Stimulated activated CD4-positive, alpha-beta T cell treated with anti-CD3 and anti-CD28 coated beads, Interleukin-12 subunit alpha, Interleukin-12 subunit beta, amount 100 ng/mL, for 4 hours (primary cell): ENCODE measurements at regions not wholly inside any gene's neighbourhood (a gene's known extent, or its start where the extent isn't known, plus 50 kb on each side); places are given as distances from the start of the nearest gene placed in this dataset.
"Not testable (repeated sequence)": the region's sequence is repeated elsewhere in the genome, so short reads cannot be mapped to it uniquely, and the experiment has no call there.

Experiments used
- DNase-seq: peaks from one replicate; pipeline ENCODE4 v3.0.0-alpha.2; 2020

DNA sequence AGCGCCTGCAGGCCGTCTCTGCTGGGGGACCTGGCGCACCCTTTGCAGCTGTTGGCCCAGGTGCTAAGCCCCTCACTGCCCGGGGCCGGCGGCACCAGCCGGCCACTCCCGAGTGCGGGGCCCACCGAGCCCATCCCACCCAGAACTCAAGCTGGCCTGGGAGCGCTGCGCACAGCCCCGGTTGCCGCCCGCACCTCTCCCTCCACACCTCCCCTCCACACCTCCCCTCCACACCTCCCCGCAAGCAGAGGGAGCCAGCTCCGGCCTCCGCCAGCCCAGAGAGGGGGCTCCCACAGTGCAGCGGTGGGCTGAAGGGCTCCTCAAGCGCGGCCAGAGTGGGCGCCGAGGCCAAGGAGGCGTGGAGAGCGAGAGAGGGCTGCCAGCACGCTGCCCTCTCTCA, 177.8 kb upstream of the KAZN start:
- no peak for DNase-seq

DNA sequence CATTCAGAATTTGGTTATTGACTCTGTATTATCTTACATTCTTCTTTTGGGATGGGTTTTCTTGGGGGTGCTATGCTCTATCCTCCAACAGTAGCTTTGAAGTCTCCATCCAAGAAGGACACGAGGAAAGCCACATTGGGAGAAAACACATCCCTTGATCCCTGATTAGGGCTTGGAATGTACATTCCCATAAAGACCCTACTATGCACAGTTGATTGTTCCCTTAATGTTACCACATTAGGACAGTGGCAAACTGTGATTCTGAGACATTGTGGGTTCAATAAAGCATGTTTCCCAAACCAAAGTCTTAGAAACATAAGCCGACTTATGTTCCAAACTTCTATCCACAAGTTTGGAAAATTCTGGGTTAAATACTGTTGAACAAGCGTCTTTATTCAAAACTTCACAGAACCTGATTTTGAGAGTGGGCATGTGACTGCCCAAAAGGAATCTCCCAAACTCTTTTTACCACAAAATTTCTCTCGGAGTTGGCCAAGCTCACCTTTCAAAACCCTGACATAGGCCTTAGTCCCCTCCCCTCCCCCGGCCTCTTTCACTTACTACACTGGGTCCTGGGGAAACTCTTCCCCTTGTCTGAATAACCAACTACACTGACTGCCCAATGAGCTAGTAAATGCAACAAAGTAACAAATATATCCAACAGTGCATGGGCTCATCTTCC, 177.0 kb upstream of the KAZN start:
- DNase-seq, result no peak

DNA sequence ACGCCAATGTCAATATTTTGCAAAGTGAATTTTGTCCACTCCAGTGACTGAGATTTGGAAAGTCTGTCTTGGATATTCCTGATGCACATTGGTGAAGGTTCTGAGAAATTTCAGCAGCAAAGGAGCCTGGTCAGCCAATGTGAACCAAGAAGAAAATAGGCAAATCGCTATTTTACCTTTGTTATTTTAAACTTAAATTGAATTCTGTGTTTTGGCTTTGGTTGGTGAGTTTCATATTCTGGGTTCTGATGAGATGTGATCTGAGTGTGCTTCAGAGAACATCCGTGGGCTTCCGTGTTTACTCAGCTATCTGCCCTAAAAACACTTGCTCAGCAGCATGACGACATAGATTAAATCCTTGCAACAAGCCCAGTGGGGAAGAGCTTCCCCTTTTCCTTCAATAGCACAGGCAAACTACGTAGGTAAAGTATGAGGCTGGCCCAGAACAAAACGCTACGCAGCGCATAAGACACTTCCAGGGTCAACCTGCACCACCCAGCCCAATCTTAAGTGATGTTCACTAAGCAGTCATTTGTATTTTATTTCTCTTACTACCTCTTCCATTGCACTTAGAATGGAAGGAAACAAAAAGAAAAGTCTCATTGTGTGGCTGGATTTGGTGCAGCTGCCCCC, 176.4 kb upstream of the KAZN start:
- DNase-seq, result no peak

DNA sequence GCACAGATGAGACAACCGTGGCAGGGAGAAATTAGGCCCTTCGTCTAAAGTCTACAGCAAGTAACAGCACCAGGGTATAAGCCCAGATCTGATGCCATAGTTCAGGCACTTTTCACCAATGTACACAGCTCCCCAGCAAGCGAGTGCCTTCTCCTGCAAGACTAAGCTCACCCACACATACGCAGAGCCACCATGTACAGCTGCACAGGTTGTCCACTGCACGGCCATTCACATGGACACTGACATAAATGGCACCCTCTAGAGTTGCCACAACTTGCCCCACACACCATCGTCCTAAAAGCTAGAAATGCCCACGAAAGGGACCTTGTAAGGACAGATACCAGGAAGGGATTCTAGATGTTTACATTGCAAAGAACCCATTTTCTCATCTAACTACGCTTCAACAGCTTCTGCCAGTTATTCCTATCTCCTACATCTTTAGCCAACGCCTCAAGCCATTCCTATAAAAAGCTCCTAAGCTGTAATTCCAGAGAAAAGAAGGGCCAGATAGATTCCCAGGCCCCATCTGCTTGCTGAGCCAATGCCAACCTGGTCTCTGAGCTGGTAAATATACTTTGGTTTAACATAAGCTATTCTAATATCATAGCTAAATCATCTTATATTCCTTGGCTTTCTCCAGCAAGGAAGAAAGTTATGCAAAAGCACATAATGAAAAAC, 174.0 kb upstream of the KAZN start:
- no peak for DNase-seq

DNA sequence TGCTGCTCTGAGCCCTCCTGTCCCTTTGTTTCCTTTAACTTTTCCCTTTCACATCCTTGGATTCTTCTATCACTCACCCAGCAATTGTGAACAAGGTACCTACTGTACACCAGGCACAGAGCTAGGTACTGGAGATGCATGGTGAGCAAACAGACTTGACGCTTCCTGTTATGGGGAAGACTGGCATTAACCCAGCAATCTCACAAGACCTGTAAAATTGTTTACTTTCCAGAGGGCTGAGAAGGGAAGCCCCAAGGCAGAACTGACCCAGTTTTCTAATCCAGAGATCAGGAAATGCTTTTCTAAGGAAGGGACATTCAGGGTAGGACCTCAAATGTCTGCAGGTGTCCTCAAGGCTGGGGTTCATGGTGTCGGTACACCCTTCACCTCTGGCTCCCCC, 171.6 kb upstream of the KAZN start:
- DNase-seq, result no peak

DNA sequence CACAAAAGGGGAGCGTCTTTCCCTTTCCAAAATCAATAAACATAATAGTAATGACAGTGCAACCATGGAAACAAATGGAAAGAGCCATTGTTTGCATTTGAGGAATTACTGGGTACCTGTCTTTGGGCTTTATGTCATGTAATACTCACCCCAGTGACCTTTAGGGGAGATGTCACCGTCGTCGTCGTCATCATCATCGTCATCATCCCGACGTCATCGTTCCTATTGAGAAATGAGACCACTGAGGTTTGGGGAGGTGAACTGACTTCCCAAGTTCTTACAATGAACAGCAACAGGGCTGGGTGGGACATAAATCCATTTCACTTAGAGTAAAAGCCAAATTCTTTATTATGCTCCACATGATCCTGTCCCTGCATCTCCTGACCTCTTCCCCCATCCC, 168.9 kb upstream of the KAZN start:
- no peak for DNase-seq

DNA sequence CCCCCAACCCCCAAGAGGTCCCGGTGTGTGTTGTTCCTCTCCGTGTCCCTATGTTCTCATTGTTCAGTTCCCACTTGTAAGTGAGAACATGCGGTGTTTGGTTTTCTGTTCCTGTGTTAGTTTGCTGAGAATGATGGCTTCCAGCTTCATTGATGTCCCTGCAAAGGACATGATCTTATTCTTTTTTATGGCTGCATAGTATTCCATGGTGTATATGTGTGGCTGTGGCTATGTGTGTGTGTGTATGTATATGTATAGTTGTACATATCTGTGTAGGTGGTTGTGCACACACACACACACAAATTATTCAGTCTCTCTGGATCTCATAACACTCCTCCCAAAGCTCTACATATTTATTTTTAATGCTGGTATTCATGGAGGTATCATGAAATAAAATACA, 165.8 kb upstream of the KAZN start:
- DNase-seq, result not testable (repeated sequence)

DNA sequence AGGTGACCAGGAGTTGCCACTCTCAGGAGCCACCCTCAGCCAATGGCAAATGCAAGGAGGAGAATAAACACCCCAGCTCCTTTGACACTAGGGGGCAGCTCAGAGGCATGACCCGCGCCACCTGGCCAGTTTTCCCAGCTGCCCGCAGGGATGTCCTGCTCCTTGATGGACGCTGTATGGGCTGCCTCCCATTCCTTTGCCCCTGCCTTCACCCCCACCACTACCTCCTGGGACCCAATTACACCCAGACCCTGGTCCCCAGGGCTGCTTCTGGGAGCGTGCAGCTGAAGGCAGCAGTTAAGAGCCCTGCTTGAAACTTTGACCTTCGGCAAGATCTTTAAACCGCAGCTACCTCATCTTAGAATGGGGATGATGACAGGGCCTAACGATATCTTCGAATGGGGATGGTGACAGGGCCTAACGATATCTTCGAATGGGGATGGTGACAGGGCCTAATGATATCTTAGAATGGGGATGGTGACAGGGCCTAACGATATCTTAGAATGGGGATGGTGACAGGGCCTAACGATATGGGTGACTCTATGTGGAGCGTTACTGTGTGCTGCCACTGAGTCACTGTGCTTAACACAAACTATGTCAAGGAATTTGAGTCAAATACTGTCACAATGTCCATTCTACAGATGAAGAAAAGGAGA, 163.0 kb upstream of the KAZN start:
- no peak for DNase-seq

DNA sequence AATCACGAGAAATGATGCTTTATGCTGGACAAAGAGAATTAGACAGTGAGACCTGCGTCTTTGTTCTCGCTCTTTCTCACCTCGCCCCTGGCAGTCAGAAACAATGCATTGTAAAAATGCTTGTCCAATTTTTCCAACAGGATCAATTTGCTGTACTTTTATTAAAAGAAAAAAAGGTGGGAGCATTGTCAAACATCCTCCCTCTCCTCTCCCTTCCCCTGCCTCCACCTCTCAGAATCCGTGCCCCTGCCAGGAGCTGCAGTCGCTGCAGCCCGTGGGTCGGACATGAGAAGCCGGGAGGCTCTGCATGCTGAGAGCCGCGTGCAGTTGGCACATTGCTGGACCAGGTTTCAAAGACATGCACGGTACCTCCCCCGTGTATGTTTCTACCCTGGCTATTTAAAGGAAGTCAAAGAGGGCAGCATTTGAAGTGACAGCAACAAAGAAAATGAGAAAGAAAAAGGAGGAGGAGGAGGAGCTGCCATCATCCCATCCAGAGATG, 161.0 kb upstream of the KAZN start:
- no peak for DNase-seq

DNA sequence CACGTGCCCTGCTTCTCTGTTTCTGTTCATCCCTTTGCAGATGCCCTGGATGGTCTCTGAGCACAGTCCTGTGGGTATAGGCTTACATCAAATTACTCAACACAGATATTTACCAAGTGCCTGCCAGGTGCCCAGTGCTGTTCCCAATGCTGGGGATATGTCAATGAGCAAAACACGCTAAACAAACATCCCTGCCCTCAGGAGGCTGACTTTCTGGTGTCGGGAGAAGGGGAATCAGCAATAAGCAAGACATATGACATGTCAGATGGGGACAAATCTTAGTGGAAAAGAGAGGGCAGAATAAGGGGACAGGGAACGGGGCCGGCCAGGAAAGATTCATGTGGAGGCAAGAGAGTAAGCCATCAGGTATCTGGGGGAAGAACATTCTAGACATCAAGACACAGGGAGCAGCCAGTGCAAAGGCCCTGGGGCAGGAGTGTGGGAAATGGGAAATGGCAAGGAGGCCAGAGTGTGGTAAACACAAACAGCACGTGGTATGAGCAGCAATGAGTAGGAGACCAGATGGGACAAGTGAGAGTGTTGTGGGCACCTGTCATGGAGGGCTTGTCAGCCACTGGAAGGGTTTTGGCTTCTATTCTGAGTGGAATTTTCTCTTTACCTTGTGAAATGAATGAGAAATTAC, 160.2 kb upstream of the KAZN start:
- no peak for DNase-seq

DNA sequence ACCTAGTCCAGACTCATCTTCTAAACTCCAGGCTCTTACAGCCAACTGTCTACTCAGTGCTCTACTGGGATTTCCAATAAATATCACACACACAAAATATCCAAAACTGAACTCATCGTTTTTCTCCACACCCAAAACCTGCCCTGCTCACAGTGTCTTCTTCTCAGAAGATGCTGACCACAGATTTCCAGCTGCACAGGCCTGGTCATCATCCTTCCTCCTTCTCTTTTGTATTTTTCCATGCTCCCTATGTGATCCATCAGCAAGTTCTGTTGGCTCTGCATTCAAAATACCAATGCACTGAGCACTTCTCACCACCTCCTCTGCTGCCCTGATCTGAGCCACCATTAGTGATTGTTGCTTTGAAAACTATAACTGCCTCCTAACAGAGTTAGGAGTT, 159.5 kb upstream of the KAZN start:
- no peak for DNase-seq

DNA sequence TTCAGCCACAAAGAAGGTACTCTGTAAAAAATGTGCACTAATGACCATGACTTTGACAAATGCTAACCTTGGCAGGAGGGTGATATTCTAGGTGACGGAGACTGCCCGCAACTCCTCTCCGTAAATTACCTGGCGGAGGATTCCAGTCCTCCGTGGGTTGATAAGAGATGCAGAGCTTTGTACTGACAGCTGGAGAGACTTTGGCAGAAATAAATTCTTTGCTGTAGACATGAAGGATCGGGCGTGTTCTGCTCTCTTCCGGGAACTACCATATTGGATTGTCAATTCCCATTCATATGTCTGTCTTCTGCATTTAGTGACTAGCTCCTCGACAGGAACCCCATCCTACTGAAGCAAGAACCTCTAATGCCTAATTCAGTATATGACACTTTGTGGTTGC, 158.3 kb upstream of the KAZN start:
- DNase-seq, result no peak

DNA sequence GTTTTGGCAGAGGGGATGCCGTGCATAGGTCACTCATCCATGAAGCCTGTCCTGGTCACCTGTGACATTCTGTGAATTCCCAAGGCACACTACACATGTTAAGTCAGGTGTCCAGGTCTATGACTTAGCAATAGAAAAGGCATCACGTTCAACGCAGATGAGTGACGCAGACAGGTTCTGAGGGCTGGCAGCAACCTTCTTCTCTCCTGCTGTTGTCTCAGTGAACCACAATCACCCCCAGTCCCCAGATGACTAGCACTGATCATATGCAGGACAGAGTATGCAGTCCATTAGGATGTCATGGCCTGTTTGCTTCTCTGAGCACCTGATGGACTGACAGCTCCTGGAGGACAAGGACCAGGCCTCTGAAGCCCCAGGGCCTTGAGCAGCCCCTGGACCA, 157.8 kb upstream of the KAZN start:
- DNase-seq, result no peak

DNA sequence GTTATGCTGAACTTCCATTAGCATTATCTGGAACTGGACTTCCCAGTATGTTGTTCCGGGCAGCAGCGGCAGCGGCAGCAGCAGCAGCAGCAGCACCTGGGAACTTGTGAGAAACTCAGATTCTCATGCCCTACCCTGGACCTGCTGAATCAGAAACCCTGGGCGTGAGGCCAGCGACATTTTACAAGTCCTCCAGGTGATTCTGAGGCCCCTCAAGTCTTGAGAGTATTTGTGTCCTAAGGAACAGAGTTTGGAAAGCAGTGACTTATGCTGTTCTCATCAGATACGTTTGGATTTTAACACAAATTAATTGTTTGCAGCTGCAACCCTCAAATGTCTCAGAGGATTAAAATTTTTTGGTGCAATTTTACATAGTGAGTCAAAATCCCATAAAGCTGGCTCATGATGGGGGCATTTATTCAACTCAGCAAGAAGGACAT, 157.2 kb upstream of the KAZN start:
- no peak for DNase-seq

DNA sequence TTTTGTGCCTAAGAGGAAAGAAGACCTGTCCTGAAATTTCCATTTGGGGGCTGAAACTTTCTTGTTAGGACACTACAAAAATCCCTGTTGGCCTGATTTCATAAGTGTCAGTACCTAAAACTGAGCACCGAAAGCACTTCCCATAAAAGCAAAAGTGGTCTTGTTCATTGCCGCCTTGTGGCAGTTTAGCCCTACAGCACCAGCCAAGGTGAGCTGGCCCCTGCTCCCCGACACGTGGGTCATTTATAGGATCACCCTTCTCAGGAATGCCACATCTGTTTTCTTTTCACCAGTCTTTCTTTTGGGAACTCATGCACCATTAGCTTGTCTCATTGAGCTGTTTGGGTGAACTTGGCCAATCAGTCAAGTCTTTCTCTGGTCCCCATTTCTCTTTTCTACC, 155.8 kb upstream of the KAZN start:
- DNase-seq, result no peak

DNA sequence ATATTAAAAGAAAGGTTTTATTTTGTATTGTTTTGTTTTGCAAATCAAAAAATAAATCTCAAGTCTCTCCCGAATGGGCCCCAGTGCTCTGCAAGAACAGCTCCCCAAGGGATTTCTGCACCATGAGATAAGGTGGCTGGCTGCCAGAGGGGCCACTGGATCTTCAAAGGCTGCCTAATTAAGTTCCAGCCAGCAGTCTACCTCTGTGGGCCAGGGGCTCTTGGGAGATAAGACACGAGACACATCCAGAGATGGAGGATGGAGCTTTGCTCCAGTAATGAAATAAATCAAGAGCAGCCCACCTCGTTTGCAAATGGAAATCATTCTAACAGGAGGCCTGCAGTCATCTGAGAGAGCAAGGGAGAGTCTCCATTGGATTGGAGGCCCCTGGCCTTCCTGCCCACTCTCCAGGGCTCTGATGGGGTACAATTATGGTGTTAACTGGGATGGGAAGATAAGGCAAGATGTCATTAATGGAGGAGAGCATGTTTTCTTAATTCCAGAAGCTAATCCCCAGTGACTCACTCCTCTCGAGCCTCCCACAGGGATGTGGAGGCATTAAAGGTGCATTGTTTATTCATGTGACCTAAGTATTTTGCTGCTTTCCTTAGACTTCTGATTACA, 155.2 kb upstream of the KAZN start:
- DNase-seq, result no peak

DNA sequence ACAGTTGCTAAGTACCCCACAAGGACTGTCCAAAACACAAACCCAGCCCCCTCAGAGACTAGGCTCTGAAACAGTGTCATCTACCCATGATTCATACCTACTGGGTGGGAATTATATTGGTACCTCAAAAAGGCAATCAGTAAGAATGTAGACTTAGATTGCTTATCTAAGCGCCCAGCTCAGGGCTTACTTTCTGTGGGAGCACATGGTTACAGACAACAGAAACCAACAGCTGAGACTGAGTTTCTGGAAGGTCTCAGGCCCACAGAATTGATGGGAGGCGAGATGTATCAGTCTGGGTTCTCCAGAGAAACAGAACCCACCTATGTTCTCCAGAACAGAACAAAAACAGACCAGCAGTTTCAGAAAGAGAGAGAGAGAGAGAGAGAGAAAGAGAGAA, 147.3 kb upstream of the KAZN start:
- no peak for DNase-seq

DNA sequence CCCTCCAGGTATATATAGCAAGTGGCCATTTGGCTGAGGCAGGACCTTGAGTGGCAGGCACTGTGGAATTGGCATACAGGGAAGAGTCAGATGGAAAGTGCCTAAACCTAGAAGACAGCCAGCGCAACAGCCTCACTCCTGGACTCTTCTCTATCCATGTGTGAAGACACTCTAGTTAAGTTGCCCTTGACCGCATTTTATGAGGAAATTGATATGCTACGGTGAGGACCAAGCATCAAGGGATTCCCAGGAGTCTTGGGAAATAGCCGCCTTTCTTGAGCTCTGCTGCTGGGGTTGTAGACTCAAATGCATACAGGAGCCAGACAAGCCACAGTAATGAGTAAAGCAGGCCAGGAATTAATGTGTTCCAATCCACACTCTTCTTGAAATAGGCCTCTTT, 145.9 kb upstream of the KAZN start:
- no peak for DNase-seq

DNA sequence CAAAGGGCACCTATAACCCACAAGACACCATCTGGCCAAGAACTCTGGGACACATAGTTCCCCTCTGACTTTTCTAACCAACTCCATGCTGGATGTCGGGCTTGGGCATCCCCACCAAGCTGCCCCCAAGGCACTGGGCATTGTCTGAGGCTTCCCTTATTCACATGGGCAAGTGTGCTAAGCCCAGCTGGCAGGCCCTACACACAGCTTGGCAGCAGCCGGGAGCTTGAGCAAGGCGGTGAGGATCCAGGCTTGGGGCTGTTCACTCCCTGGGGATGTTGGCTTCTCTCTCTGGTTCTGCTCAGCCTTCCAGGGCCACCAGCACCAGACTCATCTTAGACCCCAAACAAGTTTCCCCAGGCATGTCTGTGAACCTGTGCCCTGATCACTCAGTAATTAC, 138.3 kb upstream of the KAZN start:
- DNase-seq, result no peak

DNA sequence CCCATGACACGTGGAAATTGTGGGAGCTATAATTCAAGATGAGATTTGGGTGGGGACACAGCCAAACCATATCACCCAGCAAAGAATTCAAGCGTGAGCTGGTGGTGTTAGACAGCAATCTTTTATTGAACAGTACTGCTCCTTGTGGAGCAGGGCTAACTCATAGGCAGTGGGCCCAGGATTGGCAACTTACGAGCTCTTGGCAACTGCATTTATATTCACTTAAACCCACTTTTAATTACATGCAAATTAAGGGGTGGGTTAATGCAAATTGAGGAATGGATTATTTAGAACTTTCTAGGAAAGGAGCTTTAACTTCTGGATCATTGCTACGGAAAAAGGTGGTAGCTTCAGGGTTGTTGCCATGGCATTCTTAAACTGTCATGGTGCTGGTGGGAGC, 135.6 kb upstream of the KAZN start:
- DNase-seq, result no peak

DNA sequence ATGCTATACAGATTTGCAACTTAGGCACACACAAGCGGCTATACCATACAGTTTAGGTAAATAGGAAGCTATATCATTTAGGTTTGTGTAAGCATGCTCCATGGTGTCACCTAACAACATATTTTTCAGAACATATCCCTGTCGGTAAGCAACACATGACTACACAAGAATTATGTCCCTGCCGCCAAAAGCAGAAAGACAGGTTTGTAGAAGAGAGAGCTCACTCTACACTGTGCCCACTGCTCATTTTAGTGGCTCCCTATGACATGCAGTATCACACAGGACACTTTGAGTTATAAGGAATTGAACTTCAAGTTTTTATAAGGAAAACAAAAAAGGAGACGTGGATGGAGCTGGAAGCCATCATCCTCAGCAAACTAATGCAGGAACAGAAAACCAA, 132.5 kb upstream of the KAZN start:
- DNase-seq, result no peak

DNA sequence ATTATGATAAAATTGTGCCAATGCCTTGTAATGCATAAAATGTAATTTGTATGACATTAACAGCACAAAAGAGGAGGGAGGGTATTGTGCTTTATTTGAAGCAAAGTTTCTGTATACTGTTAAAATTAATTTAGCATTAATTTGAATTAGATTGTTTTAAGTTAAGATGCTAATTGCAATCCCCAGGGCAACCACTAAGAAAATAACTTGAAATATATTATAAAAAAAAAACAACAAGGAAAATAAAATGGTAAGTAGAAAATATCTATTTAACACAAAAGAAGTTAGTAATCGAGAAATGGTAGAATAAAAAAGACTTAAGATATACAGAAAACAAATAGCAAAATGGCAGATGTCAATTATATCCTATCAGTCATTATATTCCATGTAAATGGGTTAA, 131.4 kb upstream of the KAZN start:
- no peak for DNase-seq

DNA sequence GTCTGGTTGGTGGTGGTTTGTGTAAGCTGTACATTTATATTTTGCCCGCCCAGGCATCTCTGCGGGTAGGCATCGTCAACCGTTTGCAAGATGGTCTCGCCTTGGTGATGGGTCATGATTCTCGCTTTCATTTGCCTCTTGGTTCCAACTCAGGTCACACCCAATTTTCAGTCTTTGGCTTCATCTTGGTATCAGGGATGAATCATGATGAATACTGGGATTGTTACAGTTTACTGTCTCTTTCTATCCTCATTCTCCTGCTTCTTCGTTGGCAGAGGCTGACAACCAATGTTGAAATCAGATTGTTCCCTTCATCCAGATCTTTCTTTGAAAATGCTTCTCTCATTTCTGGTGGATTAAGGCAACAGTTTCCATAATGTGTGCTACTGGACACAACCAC, 129.7 kb upstream of the KAZN start:
- no peak for DNase-seq
